IMR-90 (cell line): ENCODE measurements at regions not wholly inside any gene's neighbourhood (a gene's known extent, or its start where the extent isn't known, plus 50 kb on each side); places are given as distances from the start of the nearest gene placed in this dataset.

Experiments used
- ATAC-seq: fragments of 200-7000 bp; cut with Tn5 transposase; 2 replicates; pipeline ENCODE4 v1.9.1; 2020; ENCODE audit warnings: low read depth, mild to moderate bottlenecking, moderate library complexity
- BruUV-seq: library from RNA; stranded (reverse); fragments of 400-500 nt; replicated peaks from 2 replicates; lab custom pipeline; 2021; lab: Mats Ljungman, UMichigan
- CTCF ChIA-PET: fragments of 300-600 bp; formaldehyde crosslinking; extraction: SDS; loops from one replicate; lab custom pipeline; 2021; ENCODE audit warnings: antibody characterized with exemption; lab: Yijun Ruan, JAX
- POLR2A ChIA-PET: fragments of 300-600 bp; sonication (Branson Sonifier 250); formaldehyde crosslinking; loops from one replicate; lab custom pipeline; 2022; ENCODE audit warnings: antibody characterized with exemption; ENCODE audit not compliant: unreplicated experiment; lab: Charles Lee
- DNase-seq: peaks from one replicate; pipeline ENCODE4 v3.0.0; 2013
- H2AFZ ChIP-seq: replicated peaks from 2 replicates; pipeline ENCODE3; 2013; ENCODE audit warnings: low read length, mild to moderate bottlenecking; ENCODE audit not compliant: poor library complexity
- H2AK5ac ChIP-seq: 2 replicates; pipeline ENCODE4 v1.6.1; 2013; ENCODE audit warnings: low read depth, low read length, inconsistent platforms
- H2AK9ac ChIP-seq: replicated peaks from 2 replicates; pipeline ENCODE3; 2013; ENCODE audit warnings: mild to moderate bottlenecking, low read depth, low read length, moderate library complexity; ENCODE audit not compliant: poor library complexity
- H2BK120ac ChIP-seq: 2 replicates; pipeline ENCODE4 v1.6.1; 2013; ENCODE audit warnings: low read depth, low read length, inconsistent platforms
- H2BK15ac ChIP-seq: 3 replicates; pipeline ENCODE4 v1.6.1; 2013; ENCODE audit warnings: low read depth, low read length, inconsistent platforms
- H2BK20ac ChIP-seq: 2 replicates; pipeline ENCODE4 v1.6.1; 2013; ENCODE audit warnings: low read depth, mild to moderate bottlenecking, inconsistent platforms, low read length, moderate library complexity
- H2BK5ac ChIP-seq: 2 replicates; pipeline ENCODE4 v1.6.1; 2013; ENCODE audit warnings: mild to moderate bottlenecking, low read depth, low read length, inconsistent platforms; ENCODE audit not compliant: poor library complexity, severe bottlenecking
- H3K14ac ChIP-seq: replicated peaks from 2 replicates; pipeline ENCODE4 v1.6.1; 2013; ENCODE audit warnings: low read depth, low read length, inconsistent platforms
- H3K18ac ChIP-seq: 2 replicates; pipeline ENCODE4 v1.6.1; 2013; ENCODE audit warnings: low read depth, low read length, control low read depth
- H3K23ac ChIP-seq: 2 replicates; pipeline ENCODE4 v1.6.1; 2013; ENCODE audit warnings: low read depth, low read length, inconsistent platforms
- H3K27ac ChIP-seq: 2 replicates; pipeline ENCODE4 v1.5.1; 2013; ENCODE audit warnings: mild to moderate bottlenecking, control low read depth, low read length; ENCODE audit not compliant: insufficient read depth
- H3K27me3 ChIP-seq: 2 replicates; pipeline ENCODE4 v1.6.1; 2013; ENCODE audit warnings: low read length; ENCODE audit not compliant: control insufficient read depth, insufficient read depth
- H3K36me3 ChIP-seq: 2 replicates; pipeline ENCODE4 v1.6.1; 2013; ENCODE audit warnings: low read length, mixed read lengths; ENCODE audit not compliant: control insufficient read depth, insufficient read depth
- H3K4ac ChIP-seq: 2 replicates; pipeline ENCODE4 v1.6.1; 2013; ENCODE audit warnings: low read depth, low read length, inconsistent platforms
- H3K4me1 ChIP-seq: 2 replicates; pipeline ENCODE4 v1.6.1; 2013; ENCODE audit warnings: low read length, mixed read lengths; ENCODE audit not compliant: control insufficient read depth, insufficient read depth
- H3K4me2 ChIP-seq: 2 replicates; pipeline ENCODE4 v1.6.1; 2013; ENCODE audit warnings: low read depth, mild to moderate bottlenecking, control low read depth, low read length, moderate library complexity
- H3K4me3 ChIP-seq: 2 replicates; pipeline ENCODE4 v1.5.1; 2013; ENCODE audit warnings: low read depth, mild to moderate bottlenecking, control low read depth, low read length, moderate library complexity; ENCODE audit not compliant: insufficient read depth
- H3K56ac ChIP-seq: 2 replicates; pipeline ENCODE4 v1.6.1; 2013; ENCODE audit warnings: low read length, inconsistent platforms; ENCODE audit not compliant: insufficient read depth; ENCODE audit errors: extremely low read depth
- H3K79me1 ChIP-seq, 2 experiments: 2 replicates each; pipeline ENCODE4 v1.6.1; 2013; ENCODE audit warnings: low read length in 2 of 2, inconsistent platforms in 1 of 2, low read depth in 1 of 2
- H3K9ac ChIP-seq: 2 replicates; pipeline ENCODE4 v1.6.1; 2013; ENCODE audit warnings: low read depth, low read length, control low read depth
- H3K9me1 ChIP-seq: 2 replicates; pipeline ENCODE4 v1.6.1; 2013; ENCODE audit warnings: low read length, inconsistent platforms; ENCODE audit not compliant: insufficient read depth
- H3K9me3 ChIP-seq: 2 replicates; pipeline ENCODE4 v1.6.1; 2013; ENCODE audit warnings: low read length; ENCODE audit not compliant: control insufficient read depth, insufficient read depth
- H4K20me1 ChIP-seq: 2 replicates; pipeline ENCODE4 v1.6.1; 2013; ENCODE audit warnings: low read length, inconsistent platforms; ENCODE audit not compliant: insufficient read depth
- H4K5ac ChIP-seq: 2 replicates; pipeline ENCODE4 v1.6.1; 2013; ENCODE audit warnings: mild to moderate bottlenecking, low read depth, low read length, control low read depth
- H4K8ac ChIP-seq, 2 experiments: 2 replicates each; pipeline ENCODE4 v1.6.1; 2013; ENCODE audit warnings: low read depth in 2 of 2, low read length in 2 of 2, control low read depth in 1 of 2, inconsistent platforms in 1 of 2
- H4K91ac ChIP-seq: 2 replicates; pipeline ENCODE4 v1.6.1; 2013; ENCODE audit warnings: low read depth, low read length, inconsistent platforms; ENCODE audit not compliant: insufficient read depth
- CHD1 ChIP-seq: IDR thresholded peaks from 2 replicates; pipeline ENCODE4 v1.6.1; 2012; ENCODE audit warnings: low read depth, low read length, improper control_type of control experiment
- WGBS, 2 experiments: methylation state at CpG; one replicate each; pipeline versions ENCODE4 v1.1.5 to v1.1.7; 2013; ENCODE audit warnings: missing lambda C conversion rate in 2 of 2; ENCODE audit not compliant: insufficient read length in 1 of 2; ENCODE audit errors: extremely low coverage in 2 of 2; 5-methylcytosine and 5-hydroxymethylcytosine counted together
- dilution Hi-C: fragments of 300-500 bp; cut with HindIII; formaldehyde crosslinking; loops from one replicate; pipeline ENCODE4 v1.14.3; 2018; ENCODE audit warnings: low sequenced_read_pairs; ENCODE audit not compliant: unreplicated experiment
- in situ Hi-C: fragments of 300-500 bp; cut with MboI; formaldehyde crosslinking; loops from 3 replicates; pipeline ENCODE4 v1.14.3; 2019; ENCODE audit warnings: low sequenced_read_pairs, inconsistent platforms, mixed read lengths
- intact Hi-C: fragments of 100-400 bp; cut with micrococcal nuclease; formaldehyde crosslinking; loops from 2 replicates; pipeline ENCODE4 v1.10.0; 2022
- TF ChIP-seq, protein P1 (sequence below): conservative IDR thresholded peaks from 2 replicates; pipeline ENCODE4 v1.5.1; 2012; ENCODE audit warnings: mild to moderate bottlenecking, low read depth, low read length, improper control_type of control experiment
- TF ChIP-seq, protein P2 (sequence below): fragments of 150-350 bp; IDR thresholded peaks from 2 replicates; pipeline ENCODE4 v1.6.1; 2017; ENCODE audit warnings: mild to moderate bottlenecking, antibody characterized with exemption, low read length, low read depth

DNA sequence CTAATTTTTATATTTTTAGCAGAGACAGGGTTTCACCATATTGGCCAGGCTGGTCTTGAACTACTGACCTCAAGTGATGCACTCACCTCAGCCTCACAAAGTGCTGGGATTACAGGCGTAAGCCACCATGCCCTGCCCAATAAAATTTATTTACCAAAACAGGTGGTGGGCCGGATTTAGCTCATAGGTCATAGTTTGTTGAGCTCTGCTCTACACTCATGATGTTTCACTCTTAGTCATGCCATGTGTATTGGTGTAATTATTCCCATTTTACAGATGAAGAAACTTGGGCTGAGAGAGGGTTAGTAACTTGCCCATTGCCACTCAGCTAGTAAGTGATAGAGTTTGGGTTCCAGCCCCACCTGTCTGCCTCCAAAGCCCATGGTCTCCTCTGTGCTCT, 93.1 kb upstream of the WWC1 start:
- no peak overlapping the region for H3K18ac ChIP-seq
- no peak overlapping the region for H3K14ac ChIP-seq
- H2BK15ac ChIP-seq: no peak overlapping the region
- no CpG with 5 or more reads among the region's 2 CpGs for WGBS, 2 experiments
- H2AK5ac ChIP-seq: no peak overlapping the region
- no TSS peak for BruUV-seq
- no peaks in the 10 kb centered on the region for H3K9me1 ChIP-seq
- H4K20me1 ChIP-seq: no peaks in the 10 kb centered on the region
- TF ChIP-seq CHD1: no peak
- TF ChIP-seq, protein P1, sequence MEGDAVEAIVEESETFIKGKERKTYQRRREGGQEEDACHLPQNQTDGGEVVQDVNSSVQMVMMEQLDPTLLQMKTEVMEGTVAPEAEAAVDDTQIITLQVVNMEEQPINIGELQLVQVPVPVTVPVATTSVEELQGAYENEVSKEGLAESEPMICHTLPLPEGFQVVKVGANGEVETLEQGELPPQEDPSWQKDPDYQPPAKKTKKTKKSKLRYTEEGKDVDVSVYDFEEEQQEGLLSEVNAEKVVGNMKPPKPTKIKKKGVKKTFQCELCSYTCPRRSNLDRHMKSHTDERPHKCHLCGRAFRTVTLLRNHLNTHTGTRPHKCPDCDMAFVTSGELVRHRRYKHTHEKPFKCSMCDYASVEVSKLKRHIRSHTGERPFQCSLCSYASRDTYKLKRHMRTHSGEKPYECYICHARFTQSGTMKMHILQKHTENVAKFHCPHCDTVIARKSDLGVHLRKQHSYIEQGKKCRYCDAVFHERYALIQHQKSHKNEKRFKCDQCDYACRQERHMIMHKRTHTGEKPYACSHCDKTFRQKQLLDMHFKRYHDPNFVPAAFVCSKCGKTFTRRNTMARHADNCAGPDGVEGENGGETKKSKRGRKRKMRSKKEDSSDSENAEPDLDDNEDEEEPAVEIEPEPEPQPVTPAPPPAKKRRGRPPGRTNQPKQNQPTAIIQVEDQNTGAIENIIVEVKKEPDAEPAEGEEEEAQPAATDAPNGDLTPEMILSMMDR: no peak
- TF ChIP-seq, protein P2, sequence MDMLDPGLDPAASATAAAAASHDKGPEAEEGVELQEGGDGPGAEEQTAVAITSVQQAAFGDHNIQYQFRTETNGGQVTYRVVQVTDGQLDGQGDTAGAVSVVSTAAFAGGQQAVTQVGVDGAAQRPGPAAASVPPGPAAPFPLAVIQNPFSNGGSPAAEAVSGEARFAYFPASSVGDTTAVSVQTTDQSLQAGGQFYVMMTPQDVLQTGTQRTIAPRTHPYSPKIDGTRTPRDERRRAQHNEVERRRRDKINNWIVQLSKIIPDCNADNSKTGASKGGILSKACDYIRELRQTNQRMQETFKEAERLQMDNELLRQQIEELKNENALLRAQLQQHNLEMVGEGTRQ: no peak
- no peaks in the 10 kb centered on the region; the same call in 1 of the 2 replicates for H3K27me3 ChIP-seq
- no peak overlapping the region for H4K5ac ChIP-seq
- H3K27ac ChIP-seq: no peak overlapping the region
- H3K79me1 ChIP-seq: no peaks in the 10 kb centered on the region
- no peak overlapping the region for H4K91ac ChIP-seq
- H3K36me3 ChIP-seq: no peaks in the 10 kb centered on the region
- no peak overlapping the region for H3K4me2 ChIP-seq
- no peaks in the 10 kb centered on the region for H3K9me3 ChIP-seq
- H3K4me1 ChIP-seq: no peaks in the 10 kb centered on the region
- H2BK120ac ChIP-seq: no peak overlapping the region
- H2AK9ac ChIP-seq: no peak overlapping the region
- no peak overlapping the region for H3K4ac ChIP-seq
- DNase-seq (no peak), ATAC-seq (no peak)
- no peak overlapping the region for H3K4me3 ChIP-seq
- intact Hi-C loops (no loop called here), in situ Hi-C loops (no loop called here), dilution Hi-C loops (no loop called here)
- no peak overlapping the region for H2BK5ac ChIP-seq
- no peak overlapping the region for H3K9ac ChIP-seq
- no peak overlapping the region for H3K23ac ChIP-seq
- H4K8ac ChIP-seq: no peak overlapping the region
- ChIA-PET POLR2A (no interaction called here), CTCF (no interaction called here)
- no peak overlapping the region for H3K56ac ChIP-seq
- no peak overlapping the region for H2BK20ac ChIP-seq
- H2AFZ ChIP-seq: no peak overlapping the region
